Esophagus muscularis mucosa (tissue), 4 donors: ENCODE measurements at regions not wholly inside any gene's neighbourhood (a gene's known extent, or its start where the extent isn't known, plus 50 kb on each side); places are given as distances from the start of the nearest gene placed in this dataset.
A peak's percentile ranks its signal among the peaks of the same experiment; 100 is the strongest.

Experiments used
- DNase-seq: peaks from one replicate; pipeline ENCODE4 v3.0.0-alpha.2; 2017; ENCODE audit errors: extremely low spot score
- H3K27ac ChIP-seq, 4 donors: fragments of 200-600 bp; sonication (generic); replicated peaks in 1 of 4; 1 replicate in 3 of 4; 2 replicates in 1 of 4; pipeline ENCODE4 v1.5.1; 2016 to 2019; ENCODE audit warnings: mild to moderate bottlenecking in 1 of 4
- H3K27me3 ChIP-seq, 4 donors: fragments of 200-600 bp; sonication (generic); one replicate each; pipeline versions ENCODE4 v1.5.1 to v1.6.0; 2016 to 2019
- H3K36me3 ChIP-seq, 4 donors: fragments of 200-600 bp; sonication (generic); one replicate each; pipeline ENCODE4 v1.5.1; 2016 to 2019
- H3K4me1 ChIP-seq, 4 donors: fragments of 200-600 bp; sonication (generic); one replicate each; pipeline ENCODE4 v1.5.1; 2016 to 2019
- H3K4me3 ChIP-seq, 4 donors: fragments of 200-600 bp; sonication (generic); 1 replicate in 2 of 4; 2 replicates in 2 of 4; pipeline ENCODE4 v1.5.1; 2016 to 2019; ENCODE audit warnings: mild to moderate bottlenecking in 4 of 4, moderate library complexity in 1 of 4
- H3K9me3 ChIP-seq, 4 donors: fragments of 200-600 bp; sonication (generic); 1 replicate in 3 of 4; 2 replicates in 1 of 4; pipeline ENCODE4 v1.5.1; 2016 to 2019
- CTCF ChIP-seq, 3 experiments: fragments of 200-600 bp in 2 of 3; fragments of 450-650 bp in 1 of 3; sonication (generic) in 2 of 3; IDR thresholded peaks; one replicate each; pipeline ENCODE4 v1.5.1; 2017 to 2019; ENCODE audit warnings: antibody characterized with exemption in 3 of 3, mild to moderate bottlenecking in 2 of 3, moderate library complexity in 1 of 3
- EP300 ChIP-seq: sonication (generic); formaldehyde crosslinking; IDR thresholded peaks from one replicate; pipeline ENCODE4 v1.6.1; 2017; ENCODE audit warnings: antibody characterized with exemption
- POLR2A ChIP-seq: fragments of 450-650 bp; IDR thresholded peaks from one replicate; pipeline ENCODE4 v1.6.1; 2017; ENCODE audit warnings: antibody characterized with exemption, moderate library complexity, mild to moderate bottlenecking, low read depth
- POLR2AphosphoS5 ChIP-seq, 2 donors: sonication (generic); formaldehyde crosslinking; IDR thresholded peaks; one replicate each; pipeline ENCODE4 v1.6.1; 2017; ENCODE audit warnings: antibody characterized with exemption in 2 of 2
- WGBS: methylation state at CpG from one replicate; pipeline ENCODE4 v1.1.5; 2018; 5-methylcytosine and 5-hydroxymethylcytosine counted together
- intact Hi-C: fragments of 100-400 bp; cut with DNase I; formaldehyde crosslinking; loops from one replicate; pipeline ENCODE4 v1.15.1; 2023

GRCh38 chr21:23977971-23978370 is 1629.3 kb downstream of the MRPL39 start:
- H3K4me1 ChIP-seq, result no peaks in the 10 kb centered on the region
- no peaks in the 10 kb centered on the region for H3K9me3 ChIP-seq
- no peaks in the 10 kb centered on the region for H3K27me3 ChIP-seq
- TF ChIP-seq EP300, result no peak
- no peak for TF ChIP-seq POLR2AphosphoS5 (IDR thresholded peaks at IDR 0.05)
- TF ChIP-seq CTCF (IDR thresholded peaks at IDR 0.05), result no peak
- TF ChIP-seq POLR2A, result no peak
- WGBS, result 64% methylated on average over 2 of the region's 2 CpGs
- H3K4me3 ChIP-seq, result no peak overlapping the region
- no peak overlapping the region for H3K27ac ChIP-seq
- no peak for DNase-seq
- no peaks in the 10 kb centered on the region for H3K36me3 ChIP-seq
- intact Hi-C loops, result no loop called here

GRCh38 chr21:23968722-23969647 is 1638.3 kb downstream of the MRPL39 start:
- Histone ChIP-seq H3K27ac (no peak overlapping the region), H3K27me3 (no peaks in the 10 kb centered on the region), H3K9me3 (peaks cover 0 to 5% (median 0%) of the 10 kb centered on the region in 4 donors), H3K4me1 (no peaks in the 10 kb centered on the region), H3K4me3 (no peak overlapping the region), H3K36me3 (no peaks in the 10 kb centered on the region)
- intact Hi-C loops, result no loop called here
- WGBS, result 54% methylated on average over 16 of the region's 16 CpGs
- TF ChIP-seq POLR2AphosphoS5 (IDR thresholded peaks at IDR 0.05) (no peak), EP300 (no peak), CTCF (IDR thresholded peaks at IDR 0.05) (peak in 1 of 3 experiments; percentile 35), POLR2A (no peak)
- no peak for DNase-seq

- 75% methylated on average over 5 of the region's 6 CpGs for WGBS
- H3K9me3 ChIP-seq, result peaks cover 0 to 5% (median 0%) of the 10 kb centered on the region in 4 donors
- H3K4me1 ChIP-seq, result no peaks in the 10 kb centered on the region
- no peak for DNase-seq
- H3K27me3 ChIP-seq, result no peaks in the 10 kb centered on the region
- no peak overlapping the region for H3K4me3 ChIP-seq
- no peak overlapping the region for H3K27ac ChIP-seq
- TF ChIP-seq EP300 (no peak), CTCF (IDR thresholded peaks at IDR 0.05) (no peak), POLR2AphosphoS5 (IDR thresholded peaks at IDR 0.05) (no peak), POLR2A (no peak)
- no peaks in the 10 kb centered on the region for H3K36me3 ChIP-seq
- intact Hi-C loops, result no loop called here
These were observed 1639.3 kb downstream of the MRPL39 start for GRCh38 chr21:23968008-23968407.

- no peak for DNase-seq
- TF ChIP-seq POLR2AphosphoS5 (IDR thresholded peaks at IDR 0.05) (no peak), EP300 (no peak), CTCF (IDR thresholded peaks at IDR 0.05) (no peak), POLR2A (no peak)
- Histone ChIP-seq H3K4me1 (no peaks in the 10 kb centered on the region), H3K27me3 (no peaks in the 10 kb centered on the region), H3K4me3 (no peak overlapping the region), H3K27ac (no peak overlapping the region), H3K36me3 (no peaks in the 10 kb centered on the region), H3K9me3 (no peaks in the 10 kb centered on the region)
- 76% methylated on average over 1 of the region's 2 CpGs for WGBS
- intact Hi-C loops, result no loop called here
These were observed 1643.8 kb downstream of the MRPL39 start for GRCh38 chr21:23963454-23963853.

GRCh38 chr21:23960769-23961168 is 1646.5 kb downstream of the MRPL39 start:
- WGBS, result 70% methylated on average over 2 of the region's 2 CpGs
- Histone ChIP-seq H3K27ac (no peak overlapping the region), H3K4me3 (no peak overlapping the region), H3K9me3 (no peaks in the 10 kb centered on the region), H3K27me3 (no peaks in the 10 kb centered on the region), H3K36me3 (no peaks in the 10 kb centered on the region), H3K4me1 (no peaks in the 10 kb centered on the region)
- intact Hi-C loops, result no loop called here
- TF ChIP-seq EP300, result no peak
- TF ChIP-seq POLR2A, result no peak
- TF ChIP-seq POLR2AphosphoS5 (IDR thresholded peaks at IDR 0.05), result no peak
- no peak for TF ChIP-seq CTCF (IDR thresholded peaks at IDR 0.05)
- DNase-seq, result no peak
